ENCODE measurements at regions not wholly inside any gene's neighbourhood (a gene's known extent, or its start where the extent isn't known, plus 50 kb on each side); places are given as distances from the start of the nearest gene placed in this dataset.
A peak's percentile ranks its signal among the peaks of the same experiment; 100 is the strongest.

GRCh38 chr7:1367501-1368183, 91.6 kb downstream of the MICALL2 start:
- Histone ChIP-seq H3K4me3 (ENCODE audit: insufficient read depth, low read depth, low read length, poor library complexity, severe bottlenecking) (no peak overlapping the region), H3K36me3 (ENCODE audit: control insufficient read depth, insufficient read depth, low read length) (no peaks in the 10 kb centered on the region), H3K27me3 (replicated peaks; ENCODE audit: control insufficient read depth, insufficient read depth, low read length, poor library complexity, severe bottlenecking) (peaks cover 20% of the 10 kb centered on the region), H3K4me1 (ENCODE audit: control insufficient read depth, insufficient read depth, low read length, poor library complexity, severe bottlenecking) (peaks cover 5% of the 10 kb centered on the region), H3K27ac (ENCODE audit: insufficient read depth, low read length, poor library complexity, severe bottlenecking) (no peak overlapping the region), H3K9me3 (ENCODE audit: control insufficient read depth, low read length) (no peaks in the 10 kb centered on the region)
- DNase-seq = no peak

GRCh38 chr7:1368184-1368681, 91.0 kb downstream of the MICALL2 start:
- no peaks in the 10 kb centered on the region for H3K36me3 ChIP-seq (ENCODE audit: control insufficient read depth, insufficient read depth, low read length)
- DNase-seq = no peak
- H3K4me3 ChIP-seq (ENCODE audit: insufficient read depth, low read depth, low read length, poor library complexity, severe bottlenecking) = no peak overlapping the region
- no peaks in the 10 kb centered on the region for H3K9me3 ChIP-seq (ENCODE audit: control insufficient read depth, low read length)
- peaks cover 5% of the 10 kb centered on the region for H3K4me1 ChIP-seq (ENCODE audit: control insufficient read depth, insufficient read depth, low read length, poor library complexity, severe bottlenecking)
- H3K27me3 ChIP-seq (replicated peaks; ENCODE audit: control insufficient read depth, insufficient read depth, low read length, poor library complexity, severe bottlenecking) = peaks cover 20% of the 10 kb centered on the region
- H3K27ac ChIP-seq (ENCODE audit: insufficient read depth, low read length, poor library complexity, severe bottlenecking) = no peak overlapping the region

- Histone ChIP-seq H3K4me1 (ENCODE audit: control insufficient read depth, insufficient read depth, low read length, poor library complexity, severe bottlenecking) (peaks cover 5% of the 10 kb centered on the region), H3K4me3 (ENCODE audit: insufficient read depth, low read depth, low read length, poor library complexity, severe bottlenecking) (peak overlapping the region; percentile 17), H3K36me3 (ENCODE audit: control insufficient read depth, insufficient read depth, low read length) (no peaks in the 10 kb centered on the region), H3K9me3 (ENCODE audit: control insufficient read depth, low read length) (no peaks in the 10 kb centered on the region), H3K27me3 (replicated peaks; ENCODE audit: control insufficient read depth, insufficient read depth, low read length, poor library complexity, severe bottlenecking) (peaks cover 20% of the 10 kb centered on the region), H3K27ac (ENCODE audit: insufficient read depth, low read length, poor library complexity, severe bottlenecking) (no peak overlapping the region)
- peak in 1 of 3 donors; percentile 8 for DNase-seq
Observed at GRCh38 chr7:1368682-1369571, 90.3 kb downstream of the MICALL2 start.

DNA sequence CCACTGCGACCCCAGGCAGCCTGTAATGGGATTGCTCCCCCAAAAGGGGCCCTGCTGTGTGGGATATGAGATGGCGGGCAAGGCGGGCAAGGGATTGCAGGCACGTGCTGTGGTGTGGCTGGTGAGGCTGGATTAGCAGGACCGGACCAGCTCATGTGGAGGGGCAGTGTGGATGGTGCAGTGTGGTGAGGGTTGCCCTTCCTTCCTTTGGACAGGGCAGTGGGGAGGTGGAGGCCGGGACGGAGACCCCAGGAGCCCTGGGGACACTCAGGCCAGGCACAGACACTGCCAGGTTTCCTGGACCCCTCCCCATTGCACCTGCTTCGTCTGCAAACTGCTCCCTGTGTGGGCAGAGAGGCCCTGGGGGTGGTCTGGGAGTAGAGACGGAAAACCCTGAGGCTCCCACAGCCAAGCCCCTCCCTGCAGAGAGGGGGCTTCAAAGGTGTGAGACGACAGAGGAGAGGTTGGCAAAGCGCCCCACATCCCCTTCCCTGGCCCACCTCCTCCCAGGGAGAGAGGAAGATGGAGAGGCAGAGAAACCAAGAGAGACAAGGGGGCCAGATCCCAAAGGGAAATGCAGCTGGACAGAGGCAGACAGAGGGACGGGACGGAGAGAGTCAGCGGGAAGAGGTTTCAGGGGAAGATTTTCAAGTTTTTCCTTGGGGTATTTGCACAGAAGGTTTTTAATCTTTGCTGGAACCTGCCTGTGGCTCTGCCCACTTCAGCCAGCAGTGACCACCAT, 89.2 kb downstream of the MICALL2 start:
- Histone ChIP-seq H3K27ac (ENCODE audit: insufficient read depth, low read length, poor library complexity, severe bottlenecking) (no peak overlapping the region), H3K4me1 (ENCODE audit: control insufficient read depth, insufficient read depth, low read length, poor library complexity, severe bottlenecking) (peaks cover 5% of the 10 kb centered on the region), H3K4me3 (ENCODE audit: insufficient read depth, low read depth, low read length, poor library complexity, severe bottlenecking) (no peak overlapping the region), H3K36me3 (ENCODE audit: control insufficient read depth, insufficient read depth, low read length) (no peaks in the 10 kb centered on the region), H3K27me3 (replicated peaks; ENCODE audit: control insufficient read depth, insufficient read depth, low read length, poor library complexity, severe bottlenecking) (peaks cover 20% of the 10 kb centered on the region), H3K9me3 (ENCODE audit: control insufficient read depth, low read length) (no peaks in the 10 kb centered on the region)
- no peak for DNase-seq

DNA sequence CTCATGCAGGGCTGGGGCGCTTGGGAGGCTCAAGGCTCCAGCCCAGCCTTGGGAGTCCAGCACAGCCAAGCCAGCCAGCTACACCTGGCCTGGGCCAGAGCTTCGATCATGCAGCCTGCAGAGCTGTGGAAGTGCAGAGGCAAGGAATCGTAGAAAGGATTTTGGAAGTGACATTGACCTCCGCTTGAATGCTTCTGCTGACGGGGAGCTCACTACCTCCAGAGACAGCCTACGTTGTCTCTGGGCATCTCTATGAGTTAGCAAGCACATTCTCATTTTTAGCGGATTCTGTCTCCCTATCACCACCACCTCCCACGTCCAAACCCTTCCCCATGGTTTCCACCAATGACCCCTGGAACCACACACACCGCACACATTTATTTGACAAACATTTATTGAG, 88.5 kb downstream of the MICALL2 start:
- Histone ChIP-seq H3K27me3 (replicated peaks; ENCODE audit: control insufficient read depth, insufficient read depth, low read length, poor library complexity, severe bottlenecking) (peaks cover 20% of the 10 kb centered on the region), H3K27ac (ENCODE audit: insufficient read depth, low read length, poor library complexity, severe bottlenecking) (no peak overlapping the region), H3K9me3 (ENCODE audit: control insufficient read depth, low read length) (no peaks in the 10 kb centered on the region), H3K4me1 (ENCODE audit: control insufficient read depth, insufficient read depth, low read length, poor library complexity, severe bottlenecking) (peaks cover 5% of the 10 kb centered on the region), H3K4me3 (ENCODE audit: insufficient read depth, low read depth, low read length, poor library complexity, severe bottlenecking) (no peak overlapping the region), H3K36me3 (ENCODE audit: control insufficient read depth, insufficient read depth, low read length) (no peaks in the 10 kb centered on the region)
- DNase-seq = no peak

DNA sequence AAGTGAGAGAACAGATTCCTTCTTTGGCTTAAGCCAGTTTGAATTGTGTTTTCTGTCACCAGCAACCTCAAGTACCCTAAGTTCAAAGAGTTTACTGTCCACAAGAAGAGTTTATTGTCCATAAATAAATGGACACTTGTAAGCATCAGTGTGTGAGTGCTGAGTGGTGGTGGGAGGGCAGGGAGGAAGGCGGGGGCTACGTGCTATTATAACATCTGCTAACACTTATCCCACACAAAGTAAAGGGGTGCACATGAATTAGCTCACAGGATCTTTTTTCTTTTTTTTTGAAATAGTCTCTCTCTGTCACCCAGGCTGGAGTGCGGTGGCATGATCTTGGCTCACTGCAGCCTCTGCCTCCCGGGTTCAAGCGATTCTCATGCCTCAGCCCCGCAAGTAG, 87.2 kb downstream of the MICALL2 start:
- Histone ChIP-seq H3K27me3 (replicated peaks; ENCODE audit: control insufficient read depth, insufficient read depth, low read length, poor library complexity, severe bottlenecking) (peaks cover 21% of the 10 kb centered on the region), H3K4me1 (ENCODE audit: control insufficient read depth, insufficient read depth, low read length, poor library complexity, severe bottlenecking) (peaks cover 5% of the 10 kb centered on the region), H3K36me3 (ENCODE audit: control insufficient read depth, insufficient read depth, low read length) (no peaks in the 10 kb centered on the region), H3K9me3 (ENCODE audit: control insufficient read depth, low read length) (no peaks in the 10 kb centered on the region), H3K4me3 (ENCODE audit: insufficient read depth, low read depth, low read length, poor library complexity, severe bottlenecking) (no peak overlapping the region), H3K27ac (ENCODE audit: insufficient read depth, low read length, poor library complexity, severe bottlenecking) (no peak overlapping the region)
- no peak for DNase-seq

DNA sequence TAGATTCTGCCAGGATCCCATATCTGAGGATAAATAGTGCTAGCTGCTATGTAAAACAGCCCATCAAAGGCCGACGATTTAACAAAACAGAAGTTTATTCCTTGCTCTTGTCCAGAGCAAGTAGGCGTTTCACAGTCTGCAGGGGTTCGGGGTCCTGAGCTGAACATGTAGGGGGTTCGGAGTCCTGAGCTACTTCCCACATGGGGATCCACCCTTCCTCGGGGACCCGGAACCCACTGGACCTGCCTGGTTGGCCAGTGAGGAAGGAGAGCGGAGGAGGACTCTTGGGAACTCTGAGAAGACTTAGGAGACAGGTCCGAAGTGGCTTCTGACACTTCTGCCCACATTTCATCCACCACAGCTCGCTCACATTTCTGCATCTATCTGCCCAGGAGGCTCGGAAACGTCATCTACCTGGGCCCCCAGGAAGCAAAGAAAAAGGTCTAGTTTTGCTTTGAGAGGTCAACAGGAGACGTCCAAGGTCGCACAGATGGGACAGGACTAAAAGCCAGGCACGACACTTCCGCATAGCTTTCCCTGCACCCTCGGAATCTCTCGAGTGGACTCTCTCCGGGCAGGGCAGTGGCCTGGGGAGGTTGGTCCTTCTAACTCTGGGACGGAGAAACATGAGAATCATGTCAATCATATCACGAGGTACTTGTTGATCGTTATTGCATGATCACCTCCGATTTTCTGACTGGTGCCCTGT, 86.4 kb downstream of the MICALL2 start:
- Histone ChIP-seq H3K4me3 (ENCODE audit: insufficient read depth, low read depth, low read length, poor library complexity, severe bottlenecking) (no peak overlapping the region), H3K4me1 (ENCODE audit: control insufficient read depth, insufficient read depth, low read length, poor library complexity, severe bottlenecking) (peaks cover 5% of the 10 kb centered on the region), H3K27ac (ENCODE audit: insufficient read depth, low read length, poor library complexity, severe bottlenecking) (no peak overlapping the region), H3K9me3 (ENCODE audit: control insufficient read depth, low read length) (no peaks in the 10 kb centered on the region), H3K27me3 (replicated peaks; ENCODE audit: control insufficient read depth, insufficient read depth, low read length, poor library complexity, severe bottlenecking) (peaks cover 23% of the 10 kb centered on the region), H3K36me3 (ENCODE audit: control insufficient read depth, insufficient read depth, low read length) (no peaks in the 10 kb centered on the region)
- no peak for DNase-seq

DNA sequence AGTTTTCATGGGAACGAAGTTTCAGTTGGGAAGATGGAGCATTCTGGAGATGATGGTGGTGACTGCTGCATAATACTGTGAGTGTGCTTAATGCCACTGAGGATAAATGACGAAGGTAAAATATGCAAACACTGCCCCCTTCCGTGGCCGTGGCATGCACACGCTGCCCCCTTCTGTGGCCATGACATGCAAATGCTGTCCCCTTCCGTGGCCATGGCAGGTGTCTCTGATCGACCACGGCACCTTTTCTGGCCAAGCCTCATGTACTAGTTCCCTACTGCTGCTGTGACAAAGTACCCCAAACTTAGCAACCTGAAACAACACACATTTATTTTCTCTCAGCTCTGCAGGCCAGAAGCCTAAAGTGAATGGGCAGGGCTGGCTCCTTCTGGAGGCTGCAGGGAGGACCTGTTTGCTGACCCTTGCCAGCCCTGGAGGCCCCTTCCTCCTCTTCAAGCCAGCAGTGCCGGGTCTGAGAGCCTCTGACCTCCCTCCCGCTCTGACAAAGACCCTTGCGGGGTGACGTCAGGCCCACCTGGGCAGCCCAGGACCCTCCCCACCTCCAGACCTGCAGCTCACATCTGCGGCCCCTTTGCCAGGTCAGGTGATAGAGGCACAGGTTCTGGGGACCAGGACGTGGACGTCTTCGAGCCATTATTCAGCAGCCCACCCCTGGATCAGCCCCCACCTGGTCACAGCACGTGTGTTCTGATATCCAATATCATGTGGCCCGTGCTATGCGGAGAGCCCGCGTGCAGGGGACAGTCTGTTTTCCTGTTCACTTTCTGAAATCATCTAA, 82.0 kb downstream of the MICALL2 start:
- H3K27ac ChIP-seq (ENCODE audit: insufficient read depth, low read length, poor library complexity, severe bottlenecking) = no peak overlapping the region
- H3K4me3 ChIP-seq (ENCODE audit: insufficient read depth, low read depth, low read length, poor library complexity, severe bottlenecking) = no peak overlapping the region
- H3K27me3 ChIP-seq (replicated peaks; ENCODE audit: control insufficient read depth, insufficient read depth, low read length, poor library complexity, severe bottlenecking) = peaks cover 5% of the 10 kb centered on the region
- H3K36me3 ChIP-seq (ENCODE audit: control insufficient read depth, insufficient read depth, low read length) = no peaks in the 10 kb centered on the region
- H3K9me3 ChIP-seq (ENCODE audit: control insufficient read depth, low read length) = no peaks in the 10 kb centered on the region
- no peak for DNase-seq
- no peaks in the 10 kb centered on the region for H3K4me1 ChIP-seq (ENCODE audit: control insufficient read depth, insufficient read depth, low read length, poor library complexity, severe bottlenecking)
